ENCODE measurements at regions not wholly inside any gene's neighbourhood (a gene's known extent, or its start where the extent isn't known, plus 50 kb on each side); places are given as distances from the start of the nearest gene placed in this dataset.
A peak's percentile ranks its signal among the peaks of the same experiment; 100 is the strongest.
"Not testable (repeated sequence)": the region's sequence is repeated elsewhere in the genome, so short reads cannot be mapped to it uniquely, and the experiment has no call there.

GRCh38 chr12:102673606-102674005, 193.2 kb upstream of the IGF1 start:
- Histone ChIP-seq H2BK15ac (replicated peaks; ENCODE audit: low read depth) (no peak overlapping the region), H4K5ac (ENCODE audit: low read length) (no peak overlapping the region), H3K79me2 (ENCODE audit: control insufficient read depth, insufficient read depth, low read length) (no peaks in the 10 kb centered on the region), H3K23ac (ENCODE audit: low read length) (no peak overlapping the region), H3K36me3 (ENCODE audit: control insufficient read depth, insufficient read depth, low read length) (no peaks in the 10 kb centered on the region), H2BK5ac (ENCODE audit: low read length) (no peak overlapping the region), H3K4me1 (ENCODE audit: control insufficient read depth, low read depth, low read length) (no peaks in the 10 kb centered on the region), H3K4me3 (ENCODE audit: low read length) (no peak overlapping the region), H3K18ac (ENCODE audit: low read length) (no peak overlapping the region), H3K4ac (ENCODE audit: low read depth, low read length) (no peak overlapping the region), H3K27ac (ENCODE audit: low read depth, low read length) (no peak overlapping the region), H2BK120ac (ENCODE audit: low read depth, low read length) (no peak overlapping the region), H2AK5ac (ENCODE audit: low read length) (no peak overlapping the region), H3K56ac (ENCODE audit: low read length) (no peak overlapping the region), H3K27me3 (ENCODE audit: insufficient read depth, low read length, poor library complexity) (no peaks in the 10 kb centered on the region), H4K8ac (ENCODE audit: low read depth, low read length) (no peak overlapping the region), H3K9ac (ENCODE audit: low read length) (no peak overlapping the region), H3K4me2 (ENCODE audit: low read length) (no peak overlapping the region), H3K79me1 (ENCODE audit: low read length) (no peaks in the 10 kb centered on the region)
- no peak for DNase-seq
- no CpG with 5 or more reads among the region's 1 CpG for WGBS (ENCODE audit: extremely low coverage, insufficient coverage, low lambda C conversion rate)

GRCh38 chr12:102672212-102672611, 191.8 kb upstream of the IGF1 start:
- H3K56ac ChIP-seq (ENCODE audit: low read length); H2AK5ac ChIP-seq (ENCODE audit: low read length); H3K9ac ChIP-seq (ENCODE audit: low read length); H2BK5ac ChIP-seq (ENCODE audit: low read length); H3K23ac ChIP-seq (ENCODE audit: low read length); H3K4me3 ChIP-seq (ENCODE audit: low read length); H3K4me2 ChIP-seq (ENCODE audit: low read length); H3K4me1 ChIP-seq (ENCODE audit: control insufficient read depth, low read depth, low read length); H4K8ac ChIP-seq (ENCODE audit: low read depth, low read length); H3K27me3 ChIP-seq (ENCODE audit: insufficient read depth, low read length, poor library complexity); H3K79me1 ChIP-seq (ENCODE audit: low read length); H3K79me2 ChIP-seq (ENCODE audit: control insufficient read depth, insufficient read depth, low read length); H3K18ac ChIP-seq (ENCODE audit: low read length); H3K36me3 ChIP-seq (ENCODE audit: control insufficient read depth, insufficient read depth, low read length); H4K5ac ChIP-seq (ENCODE audit: low read length); H3K4ac ChIP-seq (ENCODE audit: low read depth, low read length); DNase-seq; H3K27ac ChIP-seq (ENCODE audit: low read depth, low read length); H2BK15ac ChIP-seq (replicated peaks; ENCODE audit: low read depth); H2BK120ac ChIP-seq (ENCODE audit: low read depth, low read length): not testable (repeated sequence)

- DNase-seq, result no peak
- no peak overlapping the region for H2BK5ac ChIP-seq (ENCODE audit: low read length)
- H3K4me1 ChIP-seq (ENCODE audit: control insufficient read depth, low read depth, low read length), result no peaks in the 10 kb centered on the region
- H3K4me3 ChIP-seq (ENCODE audit: low read length), result no peak overlapping the region
- no peak overlapping the region for H2BK120ac ChIP-seq (ENCODE audit: low read depth, low read length)
- no peak overlapping the region for H4K8ac ChIP-seq (ENCODE audit: low read depth, low read length)
- H3K27me3 ChIP-seq (ENCODE audit: insufficient read depth, low read length, poor library complexity), result no peaks in the 10 kb centered on the region
- no peaks in the 10 kb centered on the region for H3K36me3 ChIP-seq (ENCODE audit: control insufficient read depth, insufficient read depth, low read length)
- no peak overlapping the region for H2AK5ac ChIP-seq (ENCODE audit: low read length)
- no peak overlapping the region for H3K56ac ChIP-seq (ENCODE audit: low read length)
- H3K9ac ChIP-seq (ENCODE audit: low read length), result no peak overlapping the region
- no peak overlapping the region for H4K5ac ChIP-seq (ENCODE audit: low read length)
- no peak overlapping the region for H3K4me2 ChIP-seq (ENCODE audit: low read length)
- no peaks in the 10 kb centered on the region for H3K79me1 ChIP-seq (ENCODE audit: low read length)
- no peak overlapping the region for H3K27ac ChIP-seq (ENCODE audit: low read depth, low read length)
- no peak overlapping the region for H3K23ac ChIP-seq (ENCODE audit: low read length)
- WGBS (ENCODE audit: extremely low coverage, insufficient coverage, low lambda C conversion rate), result no CpG with 5 or more reads among the region's 1 CpG
- no peak overlapping the region for H3K18ac ChIP-seq (ENCODE audit: low read length)
- no peak overlapping the region for H3K4ac ChIP-seq (ENCODE audit: low read depth, low read length)
- no peaks in the 10 kb centered on the region for H3K79me2 ChIP-seq (ENCODE audit: control insufficient read depth, insufficient read depth, low read length)
- no peak overlapping the region for H2BK15ac ChIP-seq (replicated peaks; ENCODE audit: low read depth)
These were observed 188.7 kb upstream of the IGF1 start for GRCh38 chr12:102669056-102669455.

- H3K4me2 ChIP-seq (ENCODE audit: low read length); H3K23ac ChIP-seq (ENCODE audit: low read length); H3K9ac ChIP-seq (ENCODE audit: low read length); H2BK15ac ChIP-seq (replicated peaks; ENCODE audit: low read depth); H3K18ac ChIP-seq (ENCODE audit: low read length); H4K8ac ChIP-seq (ENCODE audit: low read depth, low read length); H2BK120ac ChIP-seq (ENCODE audit: low read depth, low read length); H3K27me3 ChIP-seq (ENCODE audit: insufficient read depth, low read length, poor library complexity); H3K79me1 ChIP-seq (ENCODE audit: low read length); H3K4me3 ChIP-seq (ENCODE audit: low read length); H3K56ac ChIP-seq (ENCODE audit: low read length); H3K4me1 ChIP-seq (ENCODE audit: control insufficient read depth, low read depth, low read length); H3K79me2 ChIP-seq (ENCODE audit: control insufficient read depth, insufficient read depth, low read length); H3K36me3 ChIP-seq (ENCODE audit: control insufficient read depth, insufficient read depth, low read length); H2BK5ac ChIP-seq (ENCODE audit: low read length); H2AK5ac ChIP-seq (ENCODE audit: low read length); H4K5ac ChIP-seq (ENCODE audit: low read length); H3K27ac ChIP-seq (ENCODE audit: low read depth, low read length); DNase-seq; H3K4ac ChIP-seq (ENCODE audit: low read depth, low read length): not testable (repeated sequence)
- no CpG with 5 or more reads among the region's 3 CpGs for WGBS (ENCODE audit: extremely low coverage, insufficient coverage, low lambda C conversion rate)
These were observed 185.8 kb upstream of the IGF1 start for GRCh38 chr12:102666176-102666575.

GRCh38 chr12:102659200-102659911, 179.0 kb upstream of the IGF1 start:
- H2AK5ac ChIP-seq (ENCODE audit: low read length), result no peak overlapping the region
- WGBS (ENCODE audit: extremely low coverage, insufficient coverage, low lambda C conversion rate), result no CpG with 5 or more reads among the region's 4 CpGs
- no peaks in the 10 kb centered on the region for H3K4me1 ChIP-seq (ENCODE audit: control insufficient read depth, low read depth, low read length)
- no peak overlapping the region for H3K4me3 ChIP-seq (ENCODE audit: low read length)
- no peaks in the 10 kb centered on the region for H3K79me1 ChIP-seq (ENCODE audit: low read length)
- no peak overlapping the region for H3K18ac ChIP-seq (ENCODE audit: low read length)
- no peak overlapping the region for H3K9ac ChIP-seq (ENCODE audit: low read length)
- no peaks in the 10 kb centered on the region for H3K27me3 ChIP-seq (ENCODE audit: insufficient read depth, low read length, poor library complexity)
- no peak overlapping the region for H3K4ac ChIP-seq (ENCODE audit: low read depth, low read length)
- H3K56ac ChIP-seq (ENCODE audit: low read length), result no peak overlapping the region
- no peak overlapping the region for H2BK15ac ChIP-seq (replicated peaks; ENCODE audit: low read depth)
- no peak overlapping the region for H2BK5ac ChIP-seq (ENCODE audit: low read length)
- H3K27ac ChIP-seq (ENCODE audit: low read depth, low read length), result no peak overlapping the region
- H4K5ac ChIP-seq (ENCODE audit: low read length), result no peak overlapping the region
- peak; percentile 19 for DNase-seq
- no peaks in the 10 kb centered on the region for H3K36me3 ChIP-seq (ENCODE audit: control insufficient read depth, insufficient read depth, low read length)
- no peak overlapping the region for H3K4me2 ChIP-seq (ENCODE audit: low read length)
- no peak overlapping the region for H2BK120ac ChIP-seq (ENCODE audit: low read depth, low read length)
- no peaks in the 10 kb centered on the region for H3K79me2 ChIP-seq (ENCODE audit: control insufficient read depth, insufficient read depth, low read length)
- no peak overlapping the region for H3K23ac ChIP-seq (ENCODE audit: low read length)
- no peak overlapping the region for H4K8ac ChIP-seq (ENCODE audit: low read depth, low read length)

GRCh38 chr12:102653406-102653805, 173.0 kb upstream of the IGF1 start:
- H3K79me2 ChIP-seq (ENCODE audit: control insufficient read depth, insufficient read depth, low read length), result no peaks in the 10 kb centered on the region
- H2BK120ac ChIP-seq (ENCODE audit: low read depth, low read length), result no peak overlapping the region
- no peak overlapping the region for H3K27ac ChIP-seq (ENCODE audit: low read depth, low read length)
- H4K5ac ChIP-seq (ENCODE audit: low read length), result no peak overlapping the region
- no peak overlapping the region for H3K4ac ChIP-seq (ENCODE audit: low read depth, low read length)
- no peaks in the 10 kb centered on the region for H3K4me1 ChIP-seq (ENCODE audit: control insufficient read depth, low read depth, low read length)
- no peak overlapping the region for H3K4me3 ChIP-seq (ENCODE audit: low read length)
- H2BK5ac ChIP-seq (ENCODE audit: low read length), result no peak overlapping the region
- H3K18ac ChIP-seq (ENCODE audit: low read length), result no peak overlapping the region
- H3K27me3 ChIP-seq (ENCODE audit: insufficient read depth, low read length, poor library complexity), result no peaks in the 10 kb centered on the region
- H4K8ac ChIP-seq (ENCODE audit: low read depth, low read length), result no peak overlapping the region
- no peaks in the 10 kb centered on the region for H3K36me3 ChIP-seq (ENCODE audit: control insufficient read depth, insufficient read depth, low read length)
- H2AK5ac ChIP-seq (ENCODE audit: low read length), result no peak overlapping the region
- no peak overlapping the region for H3K4me2 ChIP-seq (ENCODE audit: low read length)
- H3K23ac ChIP-seq (ENCODE audit: low read length), result no peak overlapping the region
- no peak for DNase-seq
- WGBS (ENCODE audit: extremely low coverage, insufficient coverage, low lambda C conversion rate), result no CpG with 5 or more reads among the region's 2 CpGs
- no peak overlapping the region for H2BK15ac ChIP-seq (replicated peaks; ENCODE audit: low read depth)
- no peaks in the 10 kb centered on the region for H3K79me1 ChIP-seq (ENCODE audit: low read length)
- H3K56ac ChIP-seq (ENCODE audit: low read length), result no peak overlapping the region
- no peak overlapping the region for H3K9ac ChIP-seq (ENCODE audit: low read length)
